GM12878 (cell line): ENCODE measurements at regions not wholly inside any gene's neighbourhood (a gene's known extent, or its start where the extent isn't known, plus 50 kb on each side); places are given as distances from the start of the nearest gene placed in this dataset.

Experiments used
- ATAC-seq: fragments of 200-7000 bp; cut with Tn5 transposase; 3 replicates; pipeline ENCODE4 v1.9.1; 2020; ENCODE audit warnings: mild to moderate bottlenecking, moderate library complexity
- BruUV-seq: library from RNA; stranded (reverse); fragments of 400-500 nt; replicated peaks from 2 replicates; lab custom pipeline; 2021; lab: Mats Ljungman, UMichigan
- CTCF ChIA-PET: fragments of 300-600 bp; sonication (Branson Sonifier 250); formaldehyde crosslinking; extraction: SDS; loops from one replicate; lab custom pipeline; 2021; ENCODE audit warnings: inconsistent platforms; lab: Yijun Ruan, JAX
- POLR2A ChIA-PET: fragments of 350-600 bp; formaldehyde crosslinking; extraction: SDS; loops from one replicate; lab custom pipeline; 2021; ENCODE audit warnings: inconsistent platforms; lab: Charles Lee
- RAD21 ChIA-PET: fragments of 300-600 bp; sonication (Branson Sonifier 250); formaldehyde crosslinking; loops from one replicate; lab custom pipeline; 2023; ENCODE audit warnings: antibody characterized with exemption; ENCODE audit not compliant: unreplicated experiment; lab: Charles Lee
- SMC1A ChIA-PET: fragments of 300-600 bp; sonication (Branson Sonifier 250); formaldehyde crosslinking; loops from one replicate; lab custom pipeline; 2023; ENCODE audit not compliant: unreplicated experiment, uncharacterized antibody; lab: Charles Lee
- DNase-seq: peaks from one replicate; pipeline ENCODE4 v3.0.0-alpha.2; 2011; ENCODE audit warnings: low read depth, low spot score
- FAIRE-seq: peaks from 3 replicates; lab custom pipeline; 2011; peaks lifted over from hg19 to GRCh38; lab: Jason Lieb, UNC
- H2AFZ ChIP-seq: 2 replicates; pipeline ENCODE4 v1.6.0; 2011; ENCODE audit warnings: low read depth, low read length, control low read depth; ENCODE audit not compliant: control insufficient read depth
- H3K27ac ChIP-seq: 2 replicates; pipeline ENCODE4 v1.5.1; 2011; ENCODE audit warnings: control low read depth; ENCODE audit not compliant: control insufficient read depth, insufficient read depth
- H3K27me3 ChIP-seq, 2 experiments: replicated peaks in 1 of 2; 2 replicates each; pipeline versions ENCODE4 v1.6.0 to v1.6.1; 2011; ENCODE audit warnings: low read length in 1 of 2; ENCODE audit not compliant: control insufficient read depth in 2 of 2, insufficient read depth in 2 of 2
- H3K36me3 ChIP-seq, 2 experiments: 2 replicates each; pipeline ENCODE4 v1.5.1; 2011; ENCODE audit warnings: low read length in 1 of 2; ENCODE audit not compliant: control insufficient read depth in 2 of 2, insufficient read depth in 2 of 2
- H3K4me1 ChIP-seq: 2 replicates; pipeline ENCODE4 v1.6.1; 2011; ENCODE audit warnings: mild to moderate bottlenecking, low read length, moderate library complexity, mixed read lengths; ENCODE audit not compliant: control insufficient read depth, insufficient read depth
- H3K4me2 ChIP-seq: 2 replicates; pipeline ENCODE4 v1.6.0; 2011; ENCODE audit warnings: control low read depth; ENCODE audit not compliant: control insufficient read depth, insufficient read depth
- H3K4me3 ChIP-seq: fragments of 200-600 bp; sonication (generic); 2 replicates; pipeline ENCODE4 v1.5.1; 2016
- H3K79me2 ChIP-seq: 2 replicates; pipeline ENCODE4 v1.6.0; 2011; ENCODE audit warnings: low read length; ENCODE audit not compliant: control insufficient read depth, insufficient read depth
- H3K9ac ChIP-seq: 2 replicates; pipeline ENCODE4 v1.8.0; 2011; ENCODE audit warnings: low read length, control low read depth, mixed read lengths; ENCODE audit not compliant: control insufficient read depth, insufficient read depth
- H3K9me3 ChIP-seq: replicated peaks from 3 replicates; pipeline ENCODE4 v1.5.1; 2011; ENCODE audit warnings: mild to moderate bottlenecking, low read length; ENCODE audit not compliant: control insufficient read depth, insufficient read depth
- H4K20me1 ChIP-seq: 2 replicates; pipeline ENCODE4 v1.6.0; 2011; ENCODE audit not compliant: control insufficient read depth, insufficient read depth
- CBX5 ChIP-seq: sonication (generic); IDR thresholded peaks from 2 replicates; pipeline ENCODE4 v1.6.1; 2016; ENCODE audit warnings: low read depth, moderate library complexity, mild to moderate bottlenecking, inconsistent platforms
- CHD1 ChIP-seq: IDR thresholded peaks from 2 replicates; pipeline ENCODE4 v1.6.1; 2012; ENCODE audit warnings: low read depth, low read length, improper control_type of control experiment
- HDAC6 ChIP-seq: fragments of 200-600 bp; sonication (generic); IDR thresholded peaks from one replicate; pipeline ENCODE4 v1.8.0; 2017; ENCODE audit warnings: antibody characterized with exemption; ENCODE audit not compliant: unreplicated experiment
- MTA3 ChIP-seq: IDR thresholded peaks from 2 replicates; pipeline ENCODE4 v1.6.1; 2012; ENCODE audit warnings: low read length, inconsistent platforms, borderline replicate concordance
- NFIC ChIP-seq: IDR thresholded peaks from 2 replicates; pipeline ENCODE4 v1.6.1; 2012; ENCODE audit warnings: low read depth, mild to moderate bottlenecking, inconsistent platforms, low read length, moderate library complexity
- NRF1 ChIP-seq: conservative IDR thresholded peaks from 2 replicates; pipeline ENCODE4 v1.6.1; 2011; ENCODE audit warnings: mild to moderate bottlenecking, low read depth, low read length, improper control_type of control experiment
- POLR2A ChIP-seq: IDR thresholded peaks from 2 replicates; pipeline ENCODE4 v1.6.1; 2011; ENCODE audit warnings: low read depth, mild to moderate bottlenecking, low read length
- RAD21 ChIP-seq: IDR thresholded peaks from 2 replicates; pipeline ENCODE4 v1.6.1; 2011; ENCODE audit warnings: mild to moderate bottlenecking, low read depth, low read length, moderate library complexity; ENCODE audit not compliant: insufficient read depth
- RAD51 ChIP-seq: fragments of 450-650 bp; IDR thresholded peaks from 2 replicates; pipeline ENCODE4 v1.6.1; 2016; ENCODE audit warnings: moderate library complexity, mild to moderate bottlenecking, inconsistent platforms
- RBBP5 ChIP-seq: fragments of 200-600 bp; sonication (generic); conservative IDR thresholded peaks from 2 replicates; pipeline ENCODE4 v1.6.1; 2016
- RELA ChIP-seq: fragments of 450-650 bp; IDR thresholded peaks from 2 replicates; pipeline ENCODE4 v1.8.0; 2014; ENCODE audit warnings: borderline replicate concordance; ENCODE audit not compliant: partially characterized antibody
- SIX5 ChIP-seq: IDR thresholded peaks from 2 replicates; pipeline ENCODE4 v1.6.1; 2011; ENCODE audit warnings: mild to moderate bottlenecking, low read depth, low read length, moderate library complexity; ENCODE audit not compliant: severe bottlenecking
- SMC3 ChIP-seq: IDR thresholded peaks from 2 replicates; pipeline ENCODE4 v1.6.1; 2011; ENCODE audit warnings: low read length, improper control_type of control experiment, borderline replicate concordance
- ZSCAN29 ChIP-seq: fragments of 450-650 bp; IDR thresholded peaks from 2 replicates; pipeline ENCODE4 v1.6.1; 2017; ENCODE audit warnings: mild to moderate bottlenecking, moderate library complexity
- WGBS: methylation state at CpG from one replicate; pipeline ENCODE4 v1.1.6; 2016; ENCODE audit warnings: low lambda C conversion rate; ENCODE audit not compliant: insufficient replicate concordance, insufficient coverage; ENCODE audit errors: missing lambda C conversion rate; 5-methylcytosine and 5-hydroxymethylcytosine counted together
- in situ Hi-C: fragments of 300-500 bp; cut with MboI; formaldehyde crosslinking; loops from 9 replicates; pipeline ENCODE4 v1.14.3; 2018; ENCODE audit warnings: mixed read lengths
- intact Hi-C: fragments of 100-400 bp; cut with micrococcal nuclease; formaldehyde crosslinking; loops from one replicate; pipeline ENCODE4 v1.14.2; 2022; ENCODE audit not compliant: unreplicated experiment
- TF ChIP-seq, protein P1 (sequence below): fragments of 450-650 bp; IDR thresholded peaks from 2 replicates; pipeline ENCODE4 v1.6.1; 2014; ENCODE audit warnings: mild to moderate bottlenecking
- TF ChIP-seq, protein P2 (sequence below): fragments of 450-650 bp; IDR thresholded peaks from 2 replicates; pipeline ENCODE4 v1.6.1; 2018; ENCODE audit warnings: mild to moderate bottlenecking, low read depth, moderate library complexity; ENCODE audit not compliant: partially characterized antibody
- TF ChIP-seq, protein P3 (sequence below): IDR thresholded peaks from 2 replicates; pipeline ENCODE4 v1.6.1; 2011; ENCODE audit warnings: low read depth, low read length, improper control_type of control experiment, borderline replicate concordance
- TF ChIP-seq, protein P4 (sequence below): IDR thresholded peaks from 2 replicates; pipeline ENCODE4 v1.6.1; 2012; ENCODE audit warnings: low read length, inconsistent platforms
- TF ChIP-seq, protein P5 (sequence below): IDR thresholded peaks from 2 replicates; pipeline ENCODE4 v1.6.1; 2011; ENCODE audit warnings: borderline replicate concordance, low read depth, mild to moderate bottlenecking, moderate library complexity, low read length; ENCODE audit not compliant: insufficient read depth, poor library complexity, severe bottlenecking

DNA sequence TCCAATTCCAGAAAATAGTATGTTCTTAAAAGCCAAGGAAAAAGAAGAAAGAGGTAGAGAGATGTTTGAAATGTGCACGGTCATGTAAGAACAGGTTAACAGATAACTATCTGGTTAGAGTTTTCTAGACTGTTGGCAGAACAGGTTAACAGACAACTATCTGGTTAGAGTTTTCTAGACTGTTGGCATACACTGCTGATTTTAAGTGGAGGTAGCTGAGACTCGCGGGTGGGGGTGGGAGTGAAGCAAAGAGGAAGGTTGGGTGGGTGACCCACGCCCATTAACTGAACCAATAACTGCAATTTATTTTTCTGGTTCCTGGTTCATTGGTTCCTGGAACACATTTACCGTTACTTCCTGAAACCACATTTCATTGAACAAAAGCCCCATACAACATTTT, 157.5 kb downstream of the ELOVL4 start:
- FAIRE-seq, result no peak
- ChIA-PET POLR2A (no interaction called here), CTCF (interaction anchor here (0.6 to 1.8 kb wide), 5 partner anchors 9 to 27 kb away, joined by 3 to 7 read pairs (median 3); no protein-coding TSS in a partner anchor), SMC1A (interaction anchor here (1.5 kb wide), 1 partner anchor 20 kb away, joined by 3 read pairs; no protein-coding TSS in a partner anchor), RAD21 (no interaction called here)
- DNase-seq, result no peak
- Histone ChIP-seq H3K4me3 (no peak overlapping the region), H3K27ac (no peak overlapping the region), H4K20me1 (no peaks in the 10 kb centered on the region), H2AFZ (no peak overlapping the region), H3K79me2 (no peaks in the 10 kb centered on the region), H3K9ac (no peak overlapping the region), H3K4me2 (no peak overlapping the region), H3K9me3 (no peaks in the 10 kb centered on the region), H3K27me3 (no peaks in the 10 kb centered on the region), H3K4me1 (no peaks in the 10 kb centered on the region), H3K36me3 (no peaks in the 10 kb centered on the region)
- BruUV-seq, result no TSS peak
- no peak for TF ChIP-seq MTA3
- TF ChIP-seq ZSCAN29, result no peak
- no peak for TF ChIP-seq RBBP5
- TF ChIP-seq, protein P1, sequence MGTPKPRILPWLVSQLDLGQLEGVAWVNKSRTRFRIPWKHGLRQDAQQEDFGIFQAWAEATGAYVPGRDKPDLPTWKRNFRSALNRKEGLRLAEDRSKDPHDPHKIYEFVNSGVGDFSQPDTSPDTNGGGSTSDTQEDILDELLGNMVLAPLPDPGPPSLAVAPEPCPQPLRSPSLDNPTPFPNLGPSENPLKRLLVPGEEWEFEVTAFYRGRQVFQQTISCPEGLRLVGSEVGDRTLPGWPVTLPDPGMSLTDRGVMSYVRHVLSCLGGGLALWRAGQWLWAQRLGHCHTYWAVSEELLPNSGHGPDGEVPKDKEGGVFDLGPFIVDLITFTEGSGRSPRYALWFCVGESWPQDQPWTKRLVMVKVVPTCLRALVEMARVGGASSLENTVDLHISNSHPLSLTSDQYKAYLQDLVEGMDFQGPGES, result no peak
- TF ChIP-seq, protein P2, sequence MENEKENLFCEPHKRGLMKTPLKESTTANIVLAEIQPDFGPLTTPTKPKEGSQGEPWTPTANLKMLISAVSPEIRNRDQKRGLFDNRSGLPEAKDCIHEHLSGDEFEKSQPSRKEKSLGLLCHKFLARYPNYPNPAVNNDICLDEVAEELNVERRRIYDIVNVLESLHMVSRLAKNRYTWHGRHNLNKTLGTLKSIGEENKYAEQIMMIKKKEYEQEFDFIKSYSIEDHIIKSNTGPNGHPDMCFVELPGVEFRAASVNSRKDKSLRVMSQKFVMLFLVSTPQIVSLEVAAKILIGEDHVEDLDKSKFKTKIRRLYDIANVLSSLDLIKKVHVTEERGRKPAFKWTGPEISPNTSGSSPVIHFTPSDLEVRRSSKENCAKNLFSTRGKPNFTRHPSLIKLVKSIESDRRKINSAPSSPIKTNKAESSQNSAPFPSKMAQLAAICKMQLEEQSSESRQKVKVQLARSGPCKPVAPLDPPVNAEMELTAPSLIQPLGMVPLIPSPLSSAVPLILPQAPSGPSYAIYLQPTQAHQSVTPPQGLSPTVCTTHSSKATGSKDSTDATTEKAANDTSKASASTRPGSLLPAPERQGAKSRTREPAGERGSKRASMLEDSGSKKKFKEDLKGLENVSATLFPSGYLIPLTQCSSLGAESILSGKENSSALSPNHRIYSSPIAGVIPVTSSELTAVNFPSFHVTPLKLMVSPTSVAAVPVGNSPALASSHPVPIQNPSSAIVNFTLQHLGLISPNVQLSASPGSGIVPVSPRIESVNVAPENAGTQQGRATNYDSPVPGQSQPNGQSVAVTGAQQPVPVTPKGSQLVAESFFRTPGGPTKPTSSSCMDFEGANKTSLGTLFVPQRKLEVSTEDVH, result no peak
- no peak for TF ChIP-seq CHD1
- TF ChIP-seq, protein P3, sequence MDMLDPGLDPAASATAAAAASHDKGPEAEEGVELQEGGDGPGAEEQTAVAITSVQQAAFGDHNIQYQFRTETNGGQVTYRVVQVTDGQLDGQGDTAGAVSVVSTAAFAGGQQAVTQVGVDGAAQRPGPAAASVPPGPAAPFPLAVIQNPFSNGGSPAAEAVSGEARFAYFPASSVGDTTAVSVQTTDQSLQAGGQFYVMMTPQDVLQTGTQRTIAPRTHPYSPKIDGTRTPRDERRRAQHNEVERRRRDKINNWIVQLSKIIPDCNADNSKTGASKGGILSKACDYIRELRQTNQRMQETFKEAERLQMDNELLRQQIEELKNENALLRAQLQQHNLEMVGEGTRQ, result no peak
- no peak for TF ChIP-seq CBX5
- TF ChIP-seq HDAC6, result no peak
- no peak for TF ChIP-seq NRF1
- TF ChIP-seq, protein P4, sequence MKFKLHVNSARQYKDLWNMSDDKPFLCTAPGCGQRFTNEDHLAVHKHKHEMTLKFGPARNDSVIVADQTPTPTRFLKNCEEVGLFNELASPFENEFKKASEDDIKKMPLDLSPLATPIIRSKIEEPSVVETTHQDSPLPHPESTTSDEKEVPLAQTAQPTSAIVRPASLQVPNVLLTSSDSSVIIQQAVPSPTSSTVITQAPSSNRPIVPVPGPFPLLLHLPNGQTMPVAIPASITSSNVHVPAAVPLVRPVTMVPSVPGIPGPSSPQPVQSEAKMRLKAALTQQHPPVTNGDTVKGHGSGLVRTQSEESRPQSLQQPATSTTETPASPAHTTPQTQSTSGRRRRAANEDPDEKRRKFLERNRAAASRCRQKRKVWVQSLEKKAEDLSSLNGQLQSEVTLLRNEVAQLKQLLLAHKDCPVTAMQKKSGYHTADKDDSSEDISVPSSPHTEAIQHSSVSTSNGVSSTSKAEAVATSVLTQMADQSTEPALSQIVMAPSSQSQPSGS, result no peak
- no peak for TF ChIP-seq RAD21
- TF ChIP-seq, protein P5, sequence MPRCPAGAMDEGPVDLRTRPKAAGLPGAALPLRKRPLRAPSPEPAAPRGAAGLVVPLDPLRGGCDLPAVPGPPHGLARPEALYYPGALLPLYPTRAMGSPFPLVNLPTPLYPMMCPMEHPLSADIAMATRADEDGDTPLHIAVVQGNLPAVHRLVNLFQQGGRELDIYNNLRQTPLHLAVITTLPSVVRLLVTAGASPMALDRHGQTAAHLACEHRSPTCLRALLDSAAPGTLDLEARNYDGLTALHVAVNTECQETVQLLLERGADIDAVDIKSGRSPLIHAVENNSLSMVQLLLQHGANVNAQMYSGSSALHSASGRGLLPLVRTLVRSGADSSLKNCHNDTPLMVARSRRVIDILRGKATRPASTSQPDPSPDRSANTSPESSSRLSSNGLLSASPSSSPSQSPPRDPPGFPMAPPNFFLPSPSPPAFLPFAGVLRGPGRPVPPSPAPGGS, result no peak
- TF ChIP-seq SIX5, result no peak
- TF ChIP-seq RELA, result no peak
- TF ChIP-seq POLR2A, result no peak
- no peak for TF ChIP-seq RAD51
- no peak for TF ChIP-seq NFIC
- no peak for TF ChIP-seq SMC3
- WGBS, result 29% methylated on average over 5 of the region's 5 CpGs
- intact Hi-C loops, result no loop called here
- in situ Hi-C loops, result no loop called here
- no peak for ATAC-seq
